Naive thymus-derived CD4-positive, alpha-beta T cell (primary cell): ENCODE measurements at regions not wholly inside any gene's neighbourhood (a gene's known extent, or its start where the extent isn't known, plus 50 kb on each side); places are given as distances from the start of the nearest gene placed in this dataset.
"Not testable (repeated sequence)": the region's sequence is repeated elsewhere in the genome, so short reads cannot be mapped to it uniquely, and the experiment has no call there.

Experiments used
- ATAC-seq: fragments of 150-1000 bp; cut with Tn5 transposase; 2 replicates; pipeline ENCODE4 v1.10.0; 2021; ENCODE audit warnings: mild to moderate bottlenecking, moderate library complexity
- CTCF ChIA-PET: fragments of 350-600 bp; sonication (Branson Sonifier 250); formaldehyde crosslinking; loops from one replicate; lab custom pipeline; 2021; ENCODE audit warnings: antibody characterized with exemption; lab: Charles Lee
- POLR2A ChIA-PET: fragments of 350-600 bp; sonication (Branson Sonifier 250); formaldehyde crosslinking; loops from one replicate; lab custom pipeline; 2021; ENCODE audit warnings: antibody characterized with exemption, inconsistent platforms; lab: Charles Lee
- DNase-seq, 9 donors: peaks; one replicate each; pipeline versions ENCODE4 v3.0.0 to v3.0.0-alpha.2; 2020 to 2022; ENCODE audit warnings: mixed read lengths in 1 of 9
- H3K27ac ChIP-seq: one replicate; pipeline ENCODE4 v1.7.0; 2013; ENCODE audit warnings: mild to moderate bottlenecking, low read depth, low read length, moderate library complexity
- H3K27me3 ChIP-seq, 2 donors: one replicate each; pipeline ENCODE4 v1.7.0; 2013; ENCODE audit warnings: low read length in 2 of 2, mild to moderate bottlenecking in 2 of 2, moderate library complexity in 2 of 2; ENCODE audit not compliant: control insufficient read depth in 2 of 2, insufficient read depth in 2 of 2
- H3K36me3 ChIP-seq, 3 experiments: 1 replicate in 2 of 3; 2 replicates in 1 of 3; pipeline ENCODE4 v1.7.0; 2013; ENCODE audit warnings: low read length in 3 of 3, mild to moderate bottlenecking in 3 of 3, moderate library complexity in 1 of 3; ENCODE audit not compliant: insufficient read depth in 3 of 3, control insufficient read depth in 2 of 3
- H3K4me1 ChIP-seq, 2 donors: one replicate each; pipeline ENCODE4 v1.7.0; 2013; ENCODE audit warnings: low read length in 2 of 2, mild to moderate bottlenecking in 2 of 2, moderate library complexity in 1 of 2; ENCODE audit not compliant: control insufficient read depth in 2 of 2, insufficient read depth in 2 of 2
- H3K4me3 ChIP-seq: 2 replicates; pipeline ENCODE4 v1.7.0; 2013; ENCODE audit warnings: mild to moderate bottlenecking, low read length
- H3K9me3 ChIP-seq, 3 experiments: 1 replicate in 2 of 3; 2 replicates in 1 of 3; pipeline ENCODE4 v1.7.0; 2013; ENCODE audit warnings: low read length in 3 of 3; ENCODE audit not compliant: control insufficient read depth in 2 of 3
- H3K27ac Mint-ChIP-seq, 9 donors: one replicate each; pipeline ENCODE4 v1.8.0; 2020 to 2022; ENCODE audit warnings: mixed read lengths in 9 of 9, mild to moderate bottlenecking in 8 of 9, moderate library complexity in 5 of 9, inconsistent platforms in 2 of 9
- H3K27me3 Mint-ChIP-seq, 5 donors: one replicate each; pipeline ENCODE4 v1.8.0; 2021 to 2022; ENCODE audit warnings: mixed read lengths in 5 of 5, mild to moderate bottlenecking in 1 of 5
- H3K36me3 Mint-ChIP-seq, 5 donors: one replicate each; pipeline ENCODE4 v1.8.0; 2020 to 2022; ENCODE audit warnings: mixed read lengths in 5 of 5, mild to moderate bottlenecking in 3 of 5, inconsistent platforms in 1 of 5
- H3K4me1 Mint-ChIP-seq, 7 donors: one replicate each; pipeline ENCODE4 v1.8.0; 2020 to 2022; ENCODE audit warnings: mixed read lengths in 7 of 7, mild to moderate bottlenecking in 3 of 7, inconsistent platforms in 1 of 7
- H3K4me3 Mint-ChIP-seq, 10 donors: one replicate each; pipeline ENCODE4 v1.8.0; 2020 to 2022; ENCODE audit warnings: mild to moderate bottlenecking in 10 of 10, mixed read lengths in 10 of 10, moderate library complexity in 6 of 10, inconsistent platforms in 2 of 10
- H3K9me3 Mint-ChIP-seq, 11 donors: one replicate each; pipeline ENCODE4 v1.8.0; 2020 to 2022; ENCODE audit warnings: mixed read lengths in 11 of 11, mild to moderate bottlenecking in 4 of 11, inconsistent platforms in 1 of 11, moderate library complexity in 1 of 11
- intact Hi-C, 2 donors: fragments of 100-400 bp; cut with micrococcal nuclease; formaldehyde crosslinking; loops; one replicate each; pipeline ENCODE4 v1.15.1; 2023

- H3K36me3 ChIP-seq, H3K9me3 Mint-ChIP-seq, H3K4me3 Mint-ChIP-seq, H3K36me3 Mint-ChIP-seq, H3K4me3 ChIP-seq, CTCF ChIA-PET, H3K27me3 ChIP-seq, POLR2A ChIA-PET, intact Hi-C loops, H3K4me1 ChIP-seq, ATAC-seq, H3K4me1 Mint-ChIP-seq, H3K27ac ChIP-seq, H3K9me3 ChIP-seq, H3K27me3 Mint-ChIP-seq: not testable (repeated sequence)
- peak overlapping the region in 1 of 9 donors; percentile 30 for H3K27ac Mint-ChIP-seq
- peak in 2 of 9 donors; percentile 6 to 21 for DNase-seq
These were observed 4144.9 kb upstream of the TPTE start for GRCh38 chr21:6376321-6377070.
